SK-N-MC (cell line): ENCODE measurements at regions not wholly inside any gene's neighbourhood (a gene's known extent, or its start where the extent isn't known, plus 50 kb on each side); places are given as distances from the start of the nearest gene placed in this dataset.

Experiments
- EZH2 ChIP-seq: fragments of 200-600 bp; sonication (generic); IDR thresholded peaks from one replicate; pipeline ENCODE4 v1.6.1; 2017; ENCODE audit warnings: antibody characterized with exemption
- FOXP2 ChIP-seq: optimal IDR thresholded peaks from 2 replicates; pipeline ENCODE3; 2011; ENCODE audit warnings: mild to moderate bottlenecking, moderate library complexity; ENCODE audit not compliant: insufficient read depth; ENCODE audit errors: extremely low read length, control extremely low read depth
- POLR2AphosphoS5 ChIP-seq: IDR thresholded peaks from 2 replicates; pipeline ENCODE4 v1.6.1; 2012; ENCODE audit warnings: mild to moderate bottlenecking, low read depth, low read length, borderline replicate concordance

- TF ChIP-seq EZH2 (no peak), POLR2AphosphoS5 (no peak), FOXP2 (no peak)
These were observed 60.7 kb upstream of the FAM9A start for GRCh38 chrX:8861908-8862307.
